ENCODE measurements at regions not wholly inside any gene's neighbourhood (a gene's known extent, or its start where the extent isn't known, plus 50 kb on each side); places are given as distances from the start of the nearest gene placed in this dataset.

- DNase-seq (ENCODE audit: low read depth), result no peak
These were observed 80.0 kb downstream of the NREP start for GRCh38 chr5:111676926-111677415.

GRCh38 chr5:111676466-111676865 lies 80.5 kb downstream of the NREP start:
- no peak for DNase-seq (ENCODE audit: low read depth)

- no peak for DNase-seq (ENCODE audit: low read depth)
These were observed 81.6 kb downstream of the NREP start for GRCh38 chr5:111675201-111675934.

DNA sequence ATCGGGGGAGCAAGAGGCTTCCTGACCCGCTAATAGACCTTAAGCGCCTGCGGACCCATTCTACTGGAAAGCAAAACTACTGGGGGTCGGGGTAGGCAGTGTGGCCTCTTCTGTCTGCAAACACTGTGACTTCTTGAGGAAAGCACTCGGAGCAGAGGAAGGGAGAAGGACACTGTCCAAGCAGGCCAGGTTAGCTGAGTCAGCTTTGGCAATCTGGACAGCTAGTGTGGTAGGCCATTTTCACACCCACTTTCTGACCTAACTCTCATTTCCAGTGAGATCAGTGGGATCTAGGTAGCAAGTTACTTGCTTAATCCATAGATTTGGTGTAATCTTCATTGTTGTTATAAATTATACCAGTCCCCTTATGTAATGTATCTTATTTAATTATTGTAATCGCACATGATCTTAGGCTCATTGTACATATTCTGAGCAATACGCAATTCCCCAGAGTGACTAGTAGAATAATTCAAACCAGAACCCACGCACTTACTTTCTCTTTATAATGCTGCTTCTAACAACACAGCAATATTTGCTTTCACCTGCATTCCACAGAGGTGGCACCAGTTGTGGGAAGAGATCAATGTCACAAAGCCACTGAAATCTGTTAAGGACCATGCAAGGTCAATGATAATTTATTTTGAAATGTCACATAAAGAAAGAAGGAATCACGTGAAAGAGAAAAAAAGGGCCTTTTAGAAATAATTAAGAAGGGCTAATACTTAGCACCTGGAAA lies 82.9 kb downstream of the NREP start:
- no peak for DNase-seq (ENCODE audit: low read depth)

- no peak for DNase-seq (ENCODE audit: low read depth)
These were observed 84.9 kb downstream of the NREP start for GRCh38 chr5:111672099-111672498.

DNA sequence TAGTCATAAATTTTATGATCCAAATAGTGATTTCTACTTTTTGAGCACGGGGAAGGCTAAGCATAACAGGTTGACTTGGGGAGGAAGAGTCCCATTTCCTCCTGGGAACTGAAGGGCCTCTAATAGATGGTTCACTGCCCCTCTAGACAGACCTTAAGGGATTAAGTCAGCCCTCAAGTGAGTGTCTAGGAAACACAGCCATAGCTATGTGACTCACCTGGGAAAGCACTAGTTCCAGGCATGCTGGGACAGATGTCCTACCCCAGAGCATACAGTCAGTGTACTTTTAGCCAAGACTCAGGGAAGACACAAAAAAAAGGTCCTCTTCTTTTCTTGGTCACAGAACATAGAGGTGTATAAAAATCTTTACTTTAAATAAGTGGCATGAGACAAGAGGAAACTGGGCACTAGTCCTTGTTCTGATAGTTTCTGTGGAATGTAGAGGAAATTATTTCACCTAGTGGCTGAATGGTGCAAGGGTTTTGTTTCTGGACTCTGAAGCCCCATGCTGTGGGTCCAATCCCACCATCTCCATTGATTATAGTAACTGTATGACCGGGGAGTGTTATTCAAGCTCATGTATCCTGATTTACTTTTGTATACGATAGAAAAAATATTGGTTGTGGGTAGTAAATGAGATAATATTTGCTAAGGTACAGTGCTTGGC lies 86.0 kb downstream of the NREP start:
- DNase-seq (ENCODE audit: low read depth), result no peak

- DNase-seq (ENCODE audit: low read depth), result peak; percentile 50
These were observed 88.2 kb downstream of the NREP start for GRCh38 chr5:111668477-111669414.

GRCh38 chr5:111667128-111667736 lies 89.8 kb downstream of the NREP start:
- no peak for DNase-seq (ENCODE audit: low read depth)

DNA sequence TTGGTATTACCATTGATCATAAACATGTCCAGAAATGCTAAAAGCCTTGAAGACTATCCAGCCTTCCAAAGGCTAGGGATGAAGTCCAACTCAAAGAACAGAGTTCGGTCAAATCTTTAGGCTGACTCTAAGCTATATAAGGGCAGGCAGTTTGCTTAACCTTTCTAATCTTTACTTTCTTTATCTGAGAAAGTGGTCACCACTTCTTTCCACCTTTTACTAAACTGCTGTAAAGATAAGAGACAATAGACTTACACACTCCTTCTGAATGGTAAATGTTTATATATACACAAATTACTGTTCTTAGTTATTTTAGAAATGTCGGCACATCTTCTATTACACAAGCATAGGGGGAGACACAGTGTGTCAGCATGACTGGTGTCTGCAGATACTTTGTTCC lies 100.4 kb downstream of the NREP start:
- DNase-seq (ENCODE audit: low read depth), result no peak

- DNase-seq (ENCODE audit: low read depth), result peak; percentile 67
These were observed 101.6 kb downstream of the NREP start for GRCh38 chr5:111655169-111655924.

DNA sequence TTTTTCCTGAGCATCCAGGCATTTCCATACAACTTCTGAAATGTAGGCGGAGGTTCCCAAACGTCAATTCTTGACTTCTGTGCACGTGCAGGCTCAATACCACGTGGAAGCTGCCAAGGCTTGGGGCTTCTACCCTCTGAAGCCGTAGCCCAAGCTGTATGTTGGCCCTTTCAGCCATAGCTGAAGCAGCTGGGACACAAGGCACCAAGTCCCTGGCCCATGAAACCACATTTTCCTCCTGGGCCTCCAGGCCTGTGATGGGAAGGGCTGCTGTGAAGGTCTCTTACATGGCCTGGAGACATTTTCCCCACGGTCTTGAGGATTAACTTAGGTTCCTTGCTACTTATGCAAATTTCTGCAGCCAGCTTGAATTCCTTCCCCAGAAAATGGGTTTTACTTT lies 103.6 kb downstream of the NREP start:
- DNase-seq (ENCODE audit: low read depth), result no peak

GRCh38 chr5:111649516-111649915 lies 107.5 kb downstream of the NREP start:
- DNase-seq (ENCODE audit: low read depth), result no peak

- peak; percentile 13 for DNase-seq (ENCODE audit: low read depth)
These were observed 111.6 kb downstream of the NREP start for GRCh38 chr5:111645303-111645838.

DNA sequence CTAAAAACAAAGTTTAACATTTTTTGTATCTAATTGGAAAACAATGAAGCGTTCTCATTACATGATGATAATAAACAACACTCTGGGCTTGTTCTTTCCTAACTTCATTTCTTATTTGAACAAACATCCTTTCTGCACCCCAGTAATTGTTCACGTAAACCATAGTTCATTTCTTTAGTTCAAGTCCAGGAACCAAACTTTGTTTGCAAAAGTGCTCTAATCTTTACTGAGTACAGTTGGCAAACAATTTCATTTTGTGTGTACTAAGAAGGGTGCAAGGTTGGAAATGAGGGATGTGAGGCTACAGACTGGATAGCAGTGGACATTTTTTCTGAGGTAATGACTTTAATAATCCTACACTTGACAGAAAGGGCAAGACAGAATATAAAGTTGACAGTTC lies 113.5 kb downstream of the NREP start:
- DNase-seq (ENCODE audit: low read depth), result no peak

GRCh38 chr5:111641533-111642233 lies 115.3 kb downstream of the NREP start:
- peak; percentile 92 for DNase-seq (ENCODE audit: low read depth)

DNA sequence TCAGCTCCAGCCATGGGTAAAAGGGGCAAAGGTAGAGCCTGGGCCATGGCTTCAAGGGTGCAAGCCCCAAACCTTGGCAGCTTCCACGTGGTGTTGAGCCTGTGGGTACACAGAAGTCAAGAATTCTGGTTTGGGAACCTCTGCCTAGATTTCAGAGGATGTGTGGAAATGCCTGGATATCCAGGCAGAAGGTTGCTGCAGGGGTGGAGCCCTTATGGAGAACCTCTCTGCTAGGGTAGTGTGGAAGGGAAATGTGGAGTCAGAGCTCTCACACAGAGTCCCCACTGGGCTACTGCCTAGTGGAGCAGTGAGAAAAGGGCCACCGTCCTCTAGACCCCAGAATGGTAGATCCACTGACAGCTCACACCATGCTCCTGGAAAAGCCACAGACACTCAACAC lies 117.1 kb downstream of the NREP start:
- no peak for DNase-seq (ENCODE audit: low read depth)

DNA sequence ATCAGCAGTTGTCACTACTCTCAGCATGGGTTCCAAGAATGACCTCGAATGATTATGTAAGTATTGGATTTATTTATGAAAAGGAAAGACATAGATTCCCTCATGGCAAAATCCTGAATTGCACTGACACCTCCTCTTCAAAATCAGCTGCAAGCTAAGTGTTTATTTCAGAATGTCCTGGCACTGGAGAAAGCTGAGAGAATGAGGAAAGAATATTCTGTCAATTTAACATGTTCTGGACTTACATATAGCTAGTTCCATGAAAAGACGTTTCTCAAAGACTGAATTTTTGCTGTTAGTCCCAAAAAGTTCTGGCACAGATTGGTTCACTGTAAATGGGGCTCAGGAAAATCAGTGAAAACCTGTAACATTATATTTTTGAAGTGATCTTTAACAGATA lies 120.3 kb downstream of the NREP start:
- no peak for DNase-seq (ENCODE audit: low read depth)

- DNase-seq (ENCODE audit: low read depth), result peak; percentile 84
These were observed 121.0 kb downstream of the NREP start for GRCh38 chr5:111635916-111636570.
